Ishikawa (cell line): ENCODE measurements at regions not wholly inside any gene's neighbourhood (a gene's known extent, or its start where the extent isn't known, plus 50 kb on each side); places are given as distances from the start of the nearest gene placed in this dataset.

Experiments
- CREB1 ChIP-seq: IDR thresholded peaks from 2 replicates; pipeline ENCODE4 v1.6.1; 2012; ENCODE audit warnings: low read depth
- USF1 ChIP-seq: IDR thresholded peaks from 2 replicates; pipeline ENCODE4 v1.6.1; 2012
- TF ChIP-seq, protein P1 (sequence below): IDR thresholded peaks from 2 replicates; pipeline ENCODE4 v1.6.1; 2012; ENCODE audit warnings: low read depth, mild to moderate bottlenecking

- TF ChIP-seq CREB1 = no peak
- TF ChIP-seq, protein P1, sequence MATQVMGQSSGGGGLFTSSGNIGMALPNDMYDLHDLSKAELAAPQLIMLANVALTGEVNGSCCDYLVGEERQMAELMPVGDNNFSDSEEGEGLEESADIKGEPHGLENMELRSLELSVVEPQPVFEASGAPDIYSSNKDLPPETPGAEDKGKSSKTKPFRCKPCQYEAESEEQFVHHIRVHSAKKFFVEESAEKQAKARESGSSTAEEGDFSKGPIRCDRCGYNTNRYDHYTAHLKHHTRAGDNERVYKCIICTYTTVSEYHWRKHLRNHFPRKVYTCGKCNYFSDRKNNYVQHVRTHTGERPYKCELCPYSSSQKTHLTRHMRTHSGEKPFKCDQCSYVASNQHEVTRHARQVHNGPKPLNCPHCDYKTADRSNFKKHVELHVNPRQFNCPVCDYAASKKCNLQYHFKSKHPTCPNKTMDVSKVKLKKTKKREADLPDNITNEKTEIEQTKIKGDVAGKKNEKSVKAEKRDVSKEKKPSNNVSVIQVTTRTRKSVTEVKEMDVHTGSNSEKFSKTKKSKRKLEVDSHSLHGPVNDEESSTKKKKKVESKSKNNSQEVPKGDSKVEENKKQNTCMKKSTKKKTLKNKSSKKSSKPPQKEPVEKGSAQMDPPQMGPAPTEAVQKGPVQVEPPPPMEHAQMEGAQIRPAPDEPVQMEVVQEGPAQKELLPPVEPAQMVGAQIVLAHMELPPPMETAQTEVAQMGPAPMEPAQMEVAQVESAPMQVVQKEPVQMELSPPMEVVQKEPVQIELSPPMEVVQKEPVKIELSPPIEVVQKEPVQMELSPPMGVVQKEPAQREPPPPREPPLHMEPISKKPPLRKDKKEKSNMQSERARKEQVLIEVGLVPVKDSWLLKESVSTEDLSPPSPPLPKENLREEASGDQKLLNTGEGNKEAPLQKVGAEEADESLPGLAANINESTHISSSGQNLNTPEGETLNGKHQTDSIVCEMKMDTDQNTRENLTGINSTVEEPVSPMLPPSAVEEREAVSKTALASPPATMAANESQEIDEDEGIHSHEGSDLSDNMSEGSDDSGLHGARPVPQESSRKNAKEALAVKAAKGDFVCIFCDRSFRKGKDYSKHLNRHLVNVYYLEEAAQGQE = no peak
- TF ChIP-seq USF1 = no peak
Observed at GRCh38 chr5:116810951-116811350, 236.3 kb upstream of the SEMA6A start.
